CD4-positive, alpha-beta T cell treated with Interferon alpha-2 for 1 hour (primary cell): ENCODE measurements at regions not wholly inside any gene's neighbourhood (a gene's known extent, or its start where the extent isn't known, plus 50 kb on each side); places are given as distances from the start of the nearest gene placed in this dataset.
"Not testable (repeated sequence)": the region's sequence is repeated elsewhere in the genome, so short reads cannot be mapped to it uniquely, and the experiment has no call there.

Experiments
- DNase-seq, 2 donors: peaks; one replicate each; pipeline ENCODE4 v3.0.0-alpha.2; 2020 to 2022

DNA sequence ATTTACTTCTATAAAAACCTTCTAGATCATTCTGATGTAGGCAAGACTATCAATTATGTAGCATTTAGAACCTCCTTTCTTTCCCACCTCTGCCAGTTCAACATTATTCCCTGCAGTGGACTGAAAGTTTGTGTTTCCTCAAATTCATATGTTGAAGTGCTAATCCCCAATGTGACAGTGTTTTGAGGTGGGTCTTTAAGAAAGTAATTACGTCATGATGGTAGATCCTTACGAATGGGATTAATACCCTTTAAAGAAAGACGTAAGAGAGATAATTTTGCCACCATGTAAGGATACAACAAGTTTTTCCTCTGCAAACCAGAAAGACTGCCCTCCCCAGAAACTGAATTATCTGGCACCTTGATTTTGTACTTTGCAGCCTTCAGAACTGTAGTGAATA, 1489.7 kb upstream of the SEL1L start:
- DNase-seq, result no peak

DNA sequence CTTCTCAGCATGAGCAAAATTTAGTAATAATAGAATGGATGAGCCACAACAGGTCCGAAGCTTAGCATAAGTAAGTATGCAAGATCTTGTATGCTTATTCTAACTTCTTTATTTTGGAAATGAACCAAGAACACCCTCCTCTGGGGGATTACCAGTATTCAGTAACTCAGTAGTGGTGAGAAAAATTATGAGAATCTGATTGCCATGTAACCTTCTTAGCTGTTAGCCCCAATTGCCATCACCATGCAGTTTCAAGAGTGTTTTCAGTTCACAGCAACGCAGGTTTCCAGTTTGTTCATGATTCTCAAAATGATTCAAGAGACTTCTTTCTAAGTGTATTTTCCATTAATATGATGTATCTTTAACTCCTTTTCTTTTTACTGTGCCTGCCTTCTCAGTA, 1507.6 kb upstream of the SEL1L start:
- no peak for DNase-seq

DNA sequence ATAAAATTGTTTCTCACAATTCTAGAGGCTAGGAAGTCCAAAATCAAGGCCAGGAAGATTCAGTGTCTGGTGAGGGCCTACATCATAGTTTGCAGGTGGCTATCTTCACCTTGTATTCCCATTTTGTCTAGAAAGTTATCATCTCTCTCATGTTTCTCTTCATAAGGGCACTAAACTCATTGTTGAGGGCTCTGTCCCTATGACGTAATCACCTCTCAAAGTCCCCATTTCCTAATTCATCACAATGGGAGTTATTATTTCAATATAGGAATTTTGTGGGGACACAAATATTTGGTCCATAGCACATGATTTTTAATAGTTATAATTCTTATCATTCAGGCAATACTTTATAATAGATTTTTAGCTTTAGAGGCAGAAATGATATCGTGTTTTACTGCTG, 1509.2 kb upstream of the SEL1L start:
- no peak for DNase-seq

DNA sequence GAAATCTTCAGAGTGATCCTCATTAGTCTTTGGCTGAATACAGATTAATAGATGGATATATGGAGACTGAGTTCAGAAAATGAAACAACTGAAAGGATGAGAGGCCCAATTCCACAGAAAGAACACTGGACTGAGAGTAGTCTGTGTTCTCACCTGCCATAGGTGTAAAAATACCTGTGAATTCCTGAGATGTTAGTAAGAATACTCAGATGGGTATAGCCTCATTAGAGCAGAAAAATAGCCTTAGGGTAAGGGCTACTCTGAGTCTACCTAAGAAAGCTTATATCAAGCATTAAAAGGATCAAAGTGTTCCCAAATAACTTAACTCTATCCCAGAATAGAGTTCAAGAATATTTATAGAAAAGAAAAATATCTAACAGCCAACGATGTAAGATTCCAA, 1510.3 kb upstream of the SEL1L start:
- DNase-seq, result no peak

DNA sequence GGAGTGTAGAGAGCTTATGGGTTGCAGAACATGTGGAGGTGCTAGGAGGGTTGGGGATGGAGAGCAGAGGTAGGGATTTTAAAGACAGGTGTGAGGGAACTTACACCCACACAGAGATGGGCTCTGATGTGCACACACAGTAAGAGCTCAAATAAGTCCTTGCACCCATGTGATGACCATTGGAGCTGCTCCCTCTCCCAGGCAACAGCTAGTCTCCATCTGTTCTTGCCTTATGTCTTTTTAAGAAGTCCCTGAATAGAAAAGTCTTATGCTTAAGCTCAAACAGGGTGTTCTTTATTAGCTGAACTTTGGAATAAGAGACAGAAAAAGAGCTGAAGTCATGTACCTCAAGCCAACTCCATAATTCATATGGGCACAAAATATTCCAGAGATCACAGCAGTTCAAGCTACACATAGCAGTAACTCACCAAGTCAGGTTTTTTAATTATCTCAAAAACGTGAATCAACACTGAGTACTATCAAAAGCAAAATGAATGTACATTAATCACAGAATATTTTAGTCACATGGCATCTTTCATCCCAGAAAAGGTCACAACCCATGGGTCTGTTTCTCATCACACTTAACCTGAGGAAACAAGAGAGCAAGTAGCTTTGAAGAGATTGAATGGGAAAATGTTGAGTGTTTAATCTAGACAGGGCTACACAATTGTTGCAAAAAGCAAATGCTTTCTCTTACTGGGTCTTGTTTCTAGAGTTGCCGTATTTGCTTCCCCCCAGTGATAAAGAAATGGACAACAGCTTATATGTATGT, 1513.6 kb upstream of the SEL1L start:
- DNase-seq, result no peak

DNA sequence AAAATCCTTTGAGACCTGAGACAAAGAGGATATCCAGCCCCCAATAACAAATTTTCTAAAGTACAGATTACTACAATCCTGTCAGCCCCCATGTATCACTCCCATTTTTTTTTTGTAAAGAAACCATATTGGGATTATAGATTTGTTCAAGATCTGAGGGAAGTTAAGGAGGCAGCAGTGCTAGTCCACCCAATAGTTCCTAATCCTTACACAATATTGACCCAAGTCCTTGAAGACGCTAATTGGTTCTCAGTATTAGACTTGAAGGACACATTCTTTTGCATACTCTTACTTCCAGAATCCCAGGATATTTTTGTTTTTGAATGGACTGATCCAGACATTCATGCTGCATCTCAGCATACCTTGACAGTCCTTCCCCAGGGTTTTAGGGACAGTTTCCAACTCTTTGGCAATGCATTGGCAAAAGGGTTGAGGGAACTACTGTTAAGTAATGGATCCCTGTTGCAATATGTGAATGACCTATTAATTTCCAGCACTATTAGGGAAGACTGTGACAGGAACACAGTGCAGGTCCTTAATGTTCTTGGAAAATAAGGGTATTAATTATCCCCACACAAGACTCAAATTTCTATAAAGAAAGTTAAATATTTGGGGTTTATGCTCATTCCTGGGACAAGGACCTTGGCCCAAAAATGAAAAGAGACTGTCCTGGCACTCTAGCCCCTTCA, 1519.5 kb upstream of the SEL1L start:
- no peak for DNase-seq

DNA sequence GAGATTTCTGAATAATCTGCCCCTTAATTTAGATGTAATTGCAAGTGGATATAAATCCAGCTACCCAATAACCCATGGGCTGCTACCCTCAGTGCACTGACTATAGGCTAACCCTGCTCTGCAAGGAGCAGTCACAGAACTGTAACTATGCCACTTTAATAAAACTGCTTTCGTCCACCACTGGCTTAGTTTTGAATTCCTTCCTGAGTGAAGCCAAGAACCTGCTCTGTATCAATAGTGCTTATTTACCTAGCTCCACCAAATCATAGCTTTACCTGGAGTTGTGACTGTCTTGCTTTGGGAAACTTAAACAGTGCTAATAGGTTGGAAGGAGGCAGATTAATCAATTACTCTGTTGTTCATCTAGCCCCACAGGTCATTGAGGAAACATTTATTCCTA, 1524.4 kb upstream of the SEL1L start:
- no peak for DNase-seq

DNA sequence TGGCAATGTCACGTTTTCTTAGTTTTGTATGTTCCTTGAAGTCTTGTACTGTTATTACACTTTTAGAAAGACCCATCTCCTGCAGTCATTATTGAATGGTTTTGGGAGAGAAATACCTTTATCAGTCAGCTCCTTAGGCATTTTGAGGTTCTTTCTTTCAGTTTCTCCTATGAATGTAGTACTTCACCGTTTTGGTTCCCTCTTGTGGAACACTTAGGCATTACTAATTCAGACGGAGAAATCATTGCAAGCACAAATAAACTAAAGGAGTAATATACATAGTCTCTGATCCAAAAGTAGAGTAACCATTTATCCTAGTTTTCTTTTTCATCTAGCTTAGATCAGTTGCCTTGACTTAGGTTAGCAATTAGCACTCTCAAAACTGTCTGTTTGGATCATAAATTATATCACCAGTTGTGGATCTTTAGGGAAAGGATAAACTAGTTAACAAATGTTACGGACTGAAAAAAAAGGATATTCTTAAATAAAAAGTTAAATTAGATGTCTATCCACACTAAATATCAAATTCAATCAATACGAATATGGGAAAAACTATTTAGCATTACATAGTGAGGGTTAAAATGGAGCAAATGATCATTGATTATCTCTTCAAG, 1538.3 kb upstream of the SEL1L start:
- no peak for DNase-seq

DNA sequence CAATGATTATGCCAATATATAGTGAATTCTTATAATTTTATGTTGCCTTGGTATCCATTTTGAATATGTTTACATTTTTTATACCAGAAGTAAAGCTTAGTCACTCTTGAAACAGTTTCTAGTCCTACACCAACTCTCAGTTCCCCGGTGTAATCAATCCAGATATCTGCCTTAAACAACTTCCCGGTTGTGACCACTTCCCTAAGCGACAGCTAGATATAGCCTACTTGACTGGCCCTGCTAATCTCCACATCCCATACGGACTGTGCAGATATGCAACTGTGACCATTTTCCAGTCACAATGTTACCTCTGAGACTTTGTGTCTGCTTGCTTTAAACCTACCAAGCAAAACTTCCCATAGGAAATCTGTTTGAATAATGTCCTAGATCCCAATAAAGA, 1551.5 kb upstream of the SEL1L start:
- DNase-seq, result no peak

DNA sequence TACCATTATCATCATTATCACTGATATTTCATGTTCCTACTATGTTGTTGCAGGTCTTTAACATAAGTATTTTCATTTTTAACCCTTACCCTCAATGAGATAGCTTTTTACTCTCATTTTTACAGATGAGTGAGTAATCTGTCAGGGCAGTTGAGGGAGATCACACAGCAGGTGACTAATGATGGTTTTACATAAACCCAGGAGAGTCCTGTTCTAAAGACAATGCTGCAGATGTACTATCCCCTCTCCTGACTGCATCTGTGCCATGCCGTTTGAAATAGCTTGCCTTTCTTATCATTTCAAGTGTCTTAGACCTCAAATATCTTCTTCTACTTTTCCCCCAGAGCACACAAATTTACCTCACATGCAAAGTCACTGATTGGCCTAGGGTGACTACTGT, 1552.1 kb upstream of the SEL1L start:
- no peak for DNase-seq

DNA sequence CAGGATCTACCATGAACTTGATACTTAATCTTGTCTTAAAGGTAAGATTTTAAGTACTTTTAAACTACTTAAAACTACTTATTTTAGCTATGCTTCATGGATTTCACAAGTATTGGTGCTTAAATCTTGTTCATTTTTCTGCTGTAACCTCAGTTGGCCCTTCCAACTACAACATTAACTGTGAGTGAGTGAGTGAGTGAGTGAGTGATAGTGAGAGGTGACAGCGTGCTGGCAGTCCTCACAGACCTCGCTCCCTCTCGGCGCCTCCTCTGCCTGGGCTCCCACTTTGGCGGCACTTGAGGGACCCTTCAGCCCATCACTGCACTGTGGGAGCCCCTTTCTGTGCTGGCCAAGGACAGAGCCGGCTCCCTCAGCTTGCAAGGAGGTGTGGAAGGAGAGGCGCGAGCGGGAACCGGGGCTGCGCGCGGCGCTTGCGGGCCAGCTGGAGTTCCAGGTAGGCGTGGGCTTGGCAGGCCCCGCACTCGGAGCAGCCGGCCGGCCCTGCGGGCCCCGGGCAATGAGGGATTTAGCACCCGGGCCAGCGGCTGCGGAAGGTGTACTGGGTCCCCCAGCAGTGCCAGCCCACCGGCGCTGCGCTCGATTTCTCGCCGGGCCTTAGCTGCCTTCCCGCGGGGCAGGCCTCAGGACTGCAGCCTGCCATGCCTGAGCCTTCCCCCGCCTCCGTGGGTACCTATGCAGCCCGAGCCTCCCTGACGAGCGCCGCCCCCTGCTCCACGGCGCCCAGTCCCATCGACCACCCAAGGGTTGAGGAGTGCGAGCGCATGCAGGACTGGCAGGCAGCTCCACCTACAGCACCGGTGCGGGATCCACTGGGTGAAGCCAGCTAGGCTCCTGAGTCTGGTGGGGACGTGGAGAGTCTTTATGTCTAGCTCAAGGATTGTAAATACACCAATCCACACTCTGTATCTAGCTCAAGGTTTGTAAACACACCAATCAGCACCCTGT, 1558.6 kb upstream of the SEL1L start:
- DNase-seq, result not testable (repeated sequence)

DNA sequence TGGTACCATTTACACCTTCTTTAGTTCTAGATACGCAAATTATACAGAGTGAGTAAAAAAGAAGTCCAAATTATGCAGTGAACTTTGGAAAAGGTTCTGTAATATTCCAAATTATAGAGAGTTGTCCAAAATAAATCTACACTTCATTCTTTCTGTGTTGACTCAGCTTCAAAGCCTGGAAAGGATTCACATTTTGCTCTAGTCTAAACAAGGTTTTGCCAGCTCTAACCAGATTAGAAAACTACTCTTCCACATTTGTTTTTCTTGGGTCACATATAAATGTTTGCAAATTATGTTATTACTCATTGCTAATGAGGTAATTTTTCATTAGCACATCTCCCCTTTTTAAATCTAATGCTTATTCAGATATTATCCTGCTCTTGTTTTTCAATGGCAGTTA, 1562.4 kb upstream of the SEL1L start:
- no peak for DNase-seq

DNA sequence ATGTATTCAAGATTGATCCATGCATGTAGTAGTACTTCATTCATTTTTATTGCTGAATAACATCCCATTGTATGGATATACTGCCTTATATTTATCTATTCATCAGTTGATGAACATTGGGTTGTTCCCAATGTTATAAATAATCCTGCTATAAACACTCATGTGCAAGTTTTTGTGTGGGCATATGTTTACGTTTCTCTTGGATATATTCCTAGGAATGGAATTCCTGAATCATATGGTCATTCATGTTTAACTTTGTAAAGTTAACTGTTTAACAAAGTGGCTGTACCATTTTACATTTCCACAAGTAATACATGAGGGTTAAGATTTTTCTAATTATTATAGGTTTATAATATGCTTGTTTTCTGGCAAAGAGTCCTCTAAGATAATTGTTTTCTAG, 1568.2 kb upstream of the SEL1L start:
- no peak for DNase-seq

DNA sequence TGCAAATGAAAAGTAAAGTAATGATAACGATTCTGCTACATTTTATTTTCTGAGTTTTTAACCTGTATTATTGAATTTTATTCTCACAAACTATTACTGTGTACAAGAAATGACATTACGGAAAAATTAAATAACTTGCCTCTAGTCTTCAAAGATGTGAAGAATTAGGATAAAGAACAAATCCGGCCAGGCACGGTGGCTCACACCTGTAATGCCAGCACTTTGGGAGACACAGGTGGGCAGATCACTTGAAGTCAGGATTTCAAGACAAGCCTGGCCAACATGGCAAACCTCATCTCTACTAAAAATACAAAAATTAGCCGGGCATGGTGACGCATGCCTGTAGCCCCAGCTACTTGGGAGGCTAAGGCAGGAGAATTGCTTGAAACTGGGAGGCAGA, 1584.4 kb upstream of the SEL1L start:
- no peak for DNase-seq

DNA sequence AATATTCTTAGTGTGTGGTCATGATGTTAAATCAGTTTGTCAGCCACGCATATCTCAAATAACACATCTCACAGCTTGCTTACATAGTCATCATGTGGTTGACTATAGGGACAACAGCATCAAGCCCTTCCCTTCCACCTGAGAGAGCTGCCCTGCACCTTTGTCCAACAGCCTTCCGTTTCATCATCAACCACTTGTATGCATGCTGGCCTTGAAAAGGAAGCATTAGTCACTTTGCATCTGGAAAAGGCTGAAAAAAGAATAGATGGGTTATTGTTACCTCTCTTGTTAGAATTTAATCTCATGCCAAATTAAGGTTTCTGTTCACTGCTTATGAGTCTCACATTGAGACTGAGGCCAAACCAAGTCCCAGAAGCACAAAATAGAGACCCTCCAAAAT, 1586.5 kb upstream of the SEL1L start:
- DNase-seq, result no peak

DNA sequence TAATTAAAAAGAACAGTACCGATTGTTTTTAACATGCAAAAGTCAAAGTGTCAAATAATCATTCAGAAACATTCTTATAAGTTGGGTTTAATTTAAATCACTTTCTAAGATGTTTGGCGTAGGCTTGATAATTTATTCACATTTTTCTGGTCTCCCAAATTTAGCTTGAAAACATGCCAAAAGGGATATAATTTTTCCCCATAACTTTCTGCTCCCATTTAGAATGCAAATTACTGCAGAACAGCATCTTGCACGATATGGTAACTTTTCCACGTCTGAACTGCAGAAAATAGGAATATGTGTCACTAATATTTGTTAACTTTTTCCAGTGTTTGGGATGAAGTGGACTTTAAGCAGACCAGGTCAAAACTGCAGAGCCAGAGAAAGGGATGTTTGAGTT, 1592.4 kb upstream of the SEL1L start:
- DNase-seq, result no peak

DNA sequence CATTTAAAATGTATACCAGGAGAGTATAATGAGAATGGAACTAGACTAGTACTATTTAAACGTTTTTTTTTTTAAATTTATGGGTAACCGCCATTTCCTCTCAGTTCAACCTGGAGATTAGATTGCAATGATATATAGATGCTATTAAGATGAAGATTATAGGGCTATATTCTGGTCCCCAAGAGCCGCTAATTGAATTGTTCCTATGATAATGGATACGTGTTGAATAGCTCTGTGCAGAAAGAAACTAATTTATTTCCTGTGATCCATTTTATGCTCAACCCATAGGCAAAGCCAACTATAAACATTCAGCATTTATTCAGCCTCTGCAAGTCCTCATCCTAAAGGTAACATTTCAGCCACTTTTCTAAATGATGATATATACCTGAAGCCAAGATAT, 1595.1 kb upstream of the SEL1L start:
- no peak for DNase-seq

DNA sequence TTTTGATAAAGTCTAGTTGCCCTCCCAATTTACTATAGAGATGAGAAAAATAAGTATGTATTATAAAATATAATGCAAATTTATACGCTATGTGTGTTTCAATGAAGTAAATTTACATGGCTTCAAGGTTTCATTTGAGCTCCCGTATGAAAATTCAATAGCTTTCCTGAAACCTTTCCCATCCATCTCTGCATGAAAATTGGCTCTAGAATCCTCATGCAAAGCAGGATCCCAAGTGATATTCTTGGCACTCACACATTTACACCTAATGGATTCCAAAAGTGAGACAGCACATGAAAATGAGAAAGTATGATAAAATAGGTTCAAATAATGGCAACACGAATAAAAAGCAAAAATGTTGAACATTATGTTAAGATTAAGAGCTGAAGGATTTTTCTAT, 1595.8 kb upstream of the SEL1L start:
- DNase-seq, result no peak

DNA sequence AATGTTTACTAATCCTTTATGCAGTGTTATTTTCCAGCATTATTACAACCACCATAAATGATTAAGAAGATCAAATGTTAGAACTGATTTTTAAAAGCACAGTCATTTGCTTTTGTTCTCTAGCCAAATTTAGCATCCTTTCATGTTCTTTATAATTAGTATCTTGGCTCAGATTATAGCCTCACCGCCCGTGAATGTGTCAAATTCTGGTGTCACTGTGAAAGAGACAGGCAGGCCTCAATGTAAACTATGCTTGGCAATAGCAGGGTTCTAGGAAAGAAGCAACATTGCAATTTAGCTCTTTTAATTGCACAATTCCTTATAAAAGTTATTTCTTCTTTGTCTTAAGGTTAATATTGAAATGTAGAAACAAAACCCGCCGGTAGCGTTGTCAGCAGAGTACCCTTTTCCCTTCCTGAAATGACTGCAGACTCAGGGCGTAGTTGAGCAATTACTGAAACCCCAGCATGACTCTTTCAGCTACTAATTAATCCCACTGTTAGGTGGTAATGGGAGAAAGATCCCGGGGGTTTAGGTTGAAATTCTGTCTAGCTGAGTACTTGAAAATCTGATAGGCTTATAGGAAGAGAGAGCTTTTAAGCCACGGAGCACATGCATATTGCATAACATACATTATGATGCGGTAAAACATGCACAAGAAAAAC, 1600.5 kb upstream of the SEL1L start:
- DNase-seq, result no peak

DNA sequence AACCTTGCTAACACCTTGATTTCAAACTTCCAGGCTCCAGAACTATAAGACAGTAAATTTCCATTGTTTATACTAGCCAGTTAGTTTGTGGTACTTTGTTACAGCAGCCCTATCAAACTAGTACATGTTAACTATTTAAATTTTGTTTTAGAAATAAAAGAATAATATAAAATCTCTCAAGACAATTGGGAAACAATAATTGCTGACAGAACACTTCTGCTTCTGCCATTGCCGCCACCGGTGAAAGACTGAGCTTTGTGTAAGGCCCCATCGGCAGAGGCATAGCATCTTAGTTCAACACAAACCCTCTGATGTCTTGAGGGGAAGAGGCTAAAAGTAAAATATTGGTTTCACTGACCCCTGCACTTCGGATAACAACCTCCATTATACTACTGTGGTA, 1607.1 kb upstream of the SEL1L start:
- DNase-seq, result no peak

DNA sequence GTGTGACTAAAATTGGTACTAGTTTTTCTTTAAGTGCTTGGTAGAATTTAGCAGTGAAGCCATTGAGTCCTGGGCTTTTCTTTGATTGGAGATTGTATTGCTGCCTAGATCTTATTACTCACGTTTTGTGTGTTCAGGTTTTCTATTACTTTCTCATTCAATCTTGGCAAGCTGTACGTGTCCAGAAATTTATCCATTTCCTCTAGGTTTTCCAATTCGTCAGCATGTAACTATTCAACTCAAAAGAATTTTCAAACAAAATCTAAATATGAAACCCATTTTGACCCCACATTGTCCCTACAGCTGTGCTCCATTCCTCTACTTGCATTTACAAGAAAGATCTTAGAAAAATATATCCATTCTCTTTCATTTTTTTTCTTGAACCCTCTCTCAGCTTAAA, 1613.4 kb upstream of the SEL1L start:
- no peak for DNase-seq

DNA sequence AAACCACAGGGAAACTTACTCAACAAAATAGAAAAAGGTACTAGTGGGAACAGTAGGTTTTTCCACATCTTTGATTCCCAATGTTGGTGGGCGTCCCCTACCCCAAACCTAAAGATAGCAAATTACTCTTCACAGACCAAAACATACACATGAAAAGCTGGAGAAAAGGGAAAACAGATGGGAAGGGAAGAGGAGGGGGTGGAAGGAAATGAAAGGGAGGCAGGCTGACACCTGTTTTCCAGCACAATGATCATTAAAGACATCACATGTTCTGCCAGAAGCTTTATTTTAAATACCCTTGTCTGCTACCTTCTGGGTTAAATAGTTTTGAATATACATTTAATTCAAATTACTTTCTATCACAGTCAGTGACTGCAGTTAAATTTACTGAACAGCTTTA, 1617.9 kb upstream of the SEL1L start:
- no peak for DNase-seq

DNA sequence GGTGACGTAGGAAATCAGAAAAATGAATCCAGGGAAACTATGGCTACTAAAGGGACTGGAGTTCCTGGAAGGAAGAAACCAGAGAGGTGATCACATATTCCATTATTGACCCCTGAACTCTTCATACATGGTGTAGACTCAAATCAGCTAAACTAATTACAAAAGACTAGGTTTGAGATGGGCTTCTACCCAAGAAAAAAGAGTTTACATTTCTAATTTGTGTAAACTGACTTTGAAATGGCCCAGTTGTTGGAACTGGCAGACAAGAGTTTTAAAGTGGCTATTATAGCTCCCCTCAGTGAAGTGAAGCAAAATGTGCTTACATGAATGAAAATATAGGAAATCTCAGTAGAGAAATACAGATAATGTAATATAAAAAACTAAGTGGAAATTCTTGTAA, 1619.4 kb upstream of the SEL1L start:
- DNase-seq, result no peak
